Vagina (tissue), 2 donors: ENCODE measurements at regions not wholly inside any gene's neighbourhood (a gene's known extent, or its start where the extent isn't known, plus 50 kb on each side); places are given as distances from the start of the nearest gene placed in this dataset.

Source experiments
- DNase-seq, 2 donors: peaks; one replicate each; pipeline ENCODE4 v3.0.0-alpha.2; 2017; ENCODE audit errors: extremely low spot score in 2 of 2
- H3K27ac ChIP-seq: fragments of 200-600 bp; sonication (generic); one replicate; pipeline ENCODE4 v1.5.1; 2019
- H3K27me3 ChIP-seq: fragments of 200-600 bp; sonication (generic); one replicate; pipeline ENCODE4 v1.5.1; 2019
- H3K36me3 ChIP-seq, 2 donors: fragments of 200-600 bp; sonication (generic); one replicate each; pipeline ENCODE4 v1.5.1; 2017 to 2019
- H3K4me1 ChIP-seq: fragments of 200-600 bp; sonication (generic); one replicate; pipeline ENCODE4 v1.5.1; 2019
- H3K4me3 ChIP-seq, 2 donors: fragments of 200-600 bp; sonication (generic); 1 replicate in 1 of 2; 2 replicates in 1 of 2; pipeline ENCODE4 v1.5.1; 2016 to 2019
- H3K9me3 ChIP-seq: fragments of 200-600 bp; sonication (generic); one replicate; pipeline ENCODE4 v1.5.1; 2019
- POLR2A ChIP-seq, 2 donors: fragments of 450-650 bp; IDR thresholded peaks; one replicate each; pipeline ENCODE4 v1.6.1; 2017; ENCODE audit warnings: antibody characterized with exemption in 2 of 2, mild to moderate bottlenecking in 2 of 2, moderate library complexity in 2 of 2
- POLR2AphosphoS5 ChIP-seq, 2 donors: sonication (generic); formaldehyde crosslinking; IDR thresholded peaks; one replicate each; pipeline ENCODE4 v1.9.0; 2017; ENCODE audit warnings: antibody characterized with exemption in 2 of 2, mild to moderate bottlenecking in 2 of 2, low read depth in 1 of 2; ENCODE audit not compliant: insufficient read depth in 1 of 2
- intact Hi-C: fragments of 100-400 bp; cut with DNase I; formaldehyde crosslinking; loops from one replicate; pipeline ENCODE4 v1.15.1; 2023
- TF ChIP-seq, protein P1 (sequence below), 3 experiments: fragments of 450-650 bp in 2 of 3; fragments of 200-600 bp in 1 of 3; sonication (generic) in 1 of 3; IDR thresholded peaks; one replicate each; pipeline ENCODE4 v1.5.1; 2017 to 2019; ENCODE audit warnings: antibody characterized with exemption in 3 of 3, mild to moderate bottlenecking in 2 of 3, moderate library complexity in 2 of 3

- TF ChIP-seq POLR2AphosphoS5 (IDR thresholded peaks at IDR 0.05; ENCODE audit: insufficient read depth in 1 of 2, low read depth in 1 of 2) (no peak), POLR2A (IDR thresholded peaks at IDR 0.05) (no peak)
- TF ChIP-seq, protein P1, sequence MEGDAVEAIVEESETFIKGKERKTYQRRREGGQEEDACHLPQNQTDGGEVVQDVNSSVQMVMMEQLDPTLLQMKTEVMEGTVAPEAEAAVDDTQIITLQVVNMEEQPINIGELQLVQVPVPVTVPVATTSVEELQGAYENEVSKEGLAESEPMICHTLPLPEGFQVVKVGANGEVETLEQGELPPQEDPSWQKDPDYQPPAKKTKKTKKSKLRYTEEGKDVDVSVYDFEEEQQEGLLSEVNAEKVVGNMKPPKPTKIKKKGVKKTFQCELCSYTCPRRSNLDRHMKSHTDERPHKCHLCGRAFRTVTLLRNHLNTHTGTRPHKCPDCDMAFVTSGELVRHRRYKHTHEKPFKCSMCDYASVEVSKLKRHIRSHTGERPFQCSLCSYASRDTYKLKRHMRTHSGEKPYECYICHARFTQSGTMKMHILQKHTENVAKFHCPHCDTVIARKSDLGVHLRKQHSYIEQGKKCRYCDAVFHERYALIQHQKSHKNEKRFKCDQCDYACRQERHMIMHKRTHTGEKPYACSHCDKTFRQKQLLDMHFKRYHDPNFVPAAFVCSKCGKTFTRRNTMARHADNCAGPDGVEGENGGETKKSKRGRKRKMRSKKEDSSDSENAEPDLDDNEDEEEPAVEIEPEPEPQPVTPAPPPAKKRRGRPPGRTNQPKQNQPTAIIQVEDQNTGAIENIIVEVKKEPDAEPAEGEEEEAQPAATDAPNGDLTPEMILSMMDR (IDR thresholded peaks at IDR 0.05), result no peak
- no peaks in the 10 kb centered on the region for H3K9me3 ChIP-seq
- H3K27me3 ChIP-seq, result no peaks in the 10 kb centered on the region
- DNase-seq, result no peak
- no peaks in the 10 kb centered on the region for H3K4me1 ChIP-seq
- intact Hi-C loops, result no loop called here
- no peaks in the 10 kb centered on the region for H3K36me3 ChIP-seq
- H3K4me3 ChIP-seq, result no peak overlapping the region
- no peak overlapping the region for H3K27ac ChIP-seq
Measured at GRCh38 chr1:214854126-214854875, 228.2 kb upstream of the KCNK2 start.

DNA sequence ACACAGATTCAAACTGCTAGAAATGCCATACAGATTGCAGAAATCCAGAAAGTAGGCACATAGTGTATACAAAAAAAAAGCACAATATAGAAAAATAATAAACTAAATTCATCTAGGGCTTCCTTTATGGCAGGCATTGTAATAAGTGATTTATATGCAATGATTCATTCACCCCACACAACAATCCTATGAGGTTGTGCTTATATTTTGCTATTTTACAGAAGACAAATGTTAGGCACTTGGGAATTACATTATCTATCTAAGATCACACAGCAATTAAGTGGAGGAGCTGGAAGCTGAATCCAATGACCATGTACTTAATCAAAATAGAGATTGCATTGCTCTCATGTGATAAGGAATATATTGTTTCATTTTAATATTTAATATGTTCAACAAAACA lies 225.7 kb upstream of the KCNK2 start:
- TF ChIP-seq, protein P1 (IDR thresholded peaks at IDR 0.05), result no peak
- TF ChIP-seq POLR2AphosphoS5 (IDR thresholded peaks at IDR 0.05; ENCODE audit: insufficient read depth in 1 of 2, low read depth in 1 of 2), result no peak
- TF ChIP-seq POLR2A (IDR thresholded peaks at IDR 0.05), result no peak
- no peaks in the 10 kb centered on the region for H3K4me1 ChIP-seq
- no peak overlapping the region for H3K27ac ChIP-seq
- no peaks in the 10 kb centered on the region for H3K9me3 ChIP-seq
- H3K4me3 ChIP-seq, result no peak overlapping the region
- no peak for DNase-seq
- H3K27me3 ChIP-seq, result no peaks in the 10 kb centered on the region
- no peaks in the 10 kb centered on the region for H3K36me3 ChIP-seq
- intact Hi-C loops, result no loop called here

GRCh38 chr1:214857716-214858115 lies 224.8 kb upstream of the KCNK2 start:
- intact Hi-C loops, result no loop called here
- Histone ChIP-seq H3K27ac (no peak overlapping the region), H3K9me3 (no peaks in the 10 kb centered on the region), H3K27me3 (no peaks in the 10 kb centered on the region), H3K4me3 (no peak overlapping the region), H3K36me3 (no peaks in the 10 kb centered on the region), H3K4me1 (no peaks in the 10 kb centered on the region)
- TF ChIP-seq POLR2AphosphoS5 (IDR thresholded peaks at IDR 0.05; ENCODE audit: insufficient read depth in 1 of 2, low read depth in 1 of 2) (no peak), POLR2A (IDR thresholded peaks at IDR 0.05) (no peak)
- TF ChIP-seq, protein P1 (IDR thresholded peaks at IDR 0.05), result no peak
- DNase-seq, result no peak

DNA sequence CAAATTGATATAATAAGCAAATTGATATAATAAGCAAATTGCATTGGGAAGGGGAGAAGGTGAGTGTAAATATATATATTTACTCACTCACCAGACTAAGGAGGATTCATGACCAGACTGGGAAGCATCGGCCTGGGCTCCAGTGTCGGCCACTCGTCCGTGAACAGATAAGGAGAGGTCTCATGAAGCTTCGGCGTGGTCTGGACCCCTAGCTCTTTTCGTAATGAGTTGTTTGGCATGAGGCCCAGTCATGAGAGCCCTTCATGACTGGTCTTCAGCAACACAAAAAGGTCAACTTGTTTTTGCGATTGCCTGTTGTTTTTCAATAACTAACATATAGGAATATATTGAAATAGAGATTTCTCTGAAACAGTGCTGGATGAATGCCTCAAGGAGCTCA lies 222.9 kb upstream of the KCNK2 start:
- no peak overlapping the region for H3K27ac ChIP-seq
- TF ChIP-seq POLR2AphosphoS5 (IDR thresholded peaks at IDR 0.05; ENCODE audit: insufficient read depth in 1 of 2, low read depth in 1 of 2) (no peak), POLR2A (IDR thresholded peaks at IDR 0.05) (no peak)
- TF ChIP-seq, protein P1 (IDR thresholded peaks at IDR 0.05), result no peak
- intact Hi-C loops, result no loop called here

DNA sequence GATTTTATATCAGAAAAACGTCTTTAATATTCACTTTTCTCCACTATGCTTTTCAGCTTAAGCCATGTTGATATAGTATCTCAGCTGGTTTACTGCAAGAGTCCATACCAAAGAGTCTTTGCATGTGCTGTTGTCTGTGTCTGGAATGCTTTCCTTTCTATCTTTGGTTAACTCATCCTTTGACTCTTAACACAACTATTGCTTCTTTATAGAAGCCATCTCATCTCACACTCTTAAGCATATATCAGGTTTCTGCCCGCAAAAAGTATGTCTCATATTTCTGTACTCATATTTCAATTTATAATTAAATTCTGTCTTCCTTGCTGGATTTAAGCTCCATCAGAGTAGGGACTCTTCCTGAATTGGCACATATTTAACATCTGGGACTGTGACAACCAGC lies 220.9 kb upstream of the KCNK2 start:
- TF ChIP-seq POLR2AphosphoS5 (IDR thresholded peaks at IDR 0.05; ENCODE audit: insufficient read depth in 1 of 2, low read depth in 1 of 2) (no peak), POLR2A (IDR thresholded peaks at IDR 0.05) (no peak)
- TF ChIP-seq, protein P1 (IDR thresholded peaks at IDR 0.05), result no peak
- H3K27me3 ChIP-seq, result no peaks in the 10 kb centered on the region
- no peaks in the 10 kb centered on the region for H3K9me3 ChIP-seq
- H3K4me3 ChIP-seq, result no peak overlapping the region
- no peak overlapping the region for H3K27ac ChIP-seq
- no peaks in the 10 kb centered on the region for H3K36me3 ChIP-seq
- no peaks in the 10 kb centered on the region for H3K4me1 ChIP-seq
- intact Hi-C loops, result no loop called here
- no peak for DNase-seq

More for the DNA sequence above, 222.9 kb upstream of the KCNK2 start:
- Histone ChIP-seq H3K27me3 (no peaks in the 10 kb centered on the region), H3K4me1 (no peaks in the 10 kb centered on the region), H3K9me3 (no peaks in the 10 kb centered on the region), H3K36me3 (no peaks in the 10 kb centered on the region), H3K4me3 (no peak overlapping the region)
- no peak for DNase-seq
